ENCODE measurements at regions not wholly inside any gene's neighbourhood (a gene's known extent, or its start where the extent isn't known, plus 50 kb on each side); places are given as distances from the start of the nearest gene placed in this dataset.

- intact Hi-C loops (cut with DNase I) = no loop called here
- H3K9me3 ChIP-seq = no peaks in the 10 kb centered on the region
- no peak for DNase-seq (ENCODE audit: extremely low spot score)
- TF ChIP-seq POLR2AphosphoS5 (IDR thresholded peaks at IDR 0.05) (no peak), EP300 (IDR thresholded peaks at IDR 0.05) (no peak), POLR2A (IDR thresholded peaks at IDR 0.05; ENCODE audit: low read depth) (no peak)
- TF ChIP-seq, protein P1, sequence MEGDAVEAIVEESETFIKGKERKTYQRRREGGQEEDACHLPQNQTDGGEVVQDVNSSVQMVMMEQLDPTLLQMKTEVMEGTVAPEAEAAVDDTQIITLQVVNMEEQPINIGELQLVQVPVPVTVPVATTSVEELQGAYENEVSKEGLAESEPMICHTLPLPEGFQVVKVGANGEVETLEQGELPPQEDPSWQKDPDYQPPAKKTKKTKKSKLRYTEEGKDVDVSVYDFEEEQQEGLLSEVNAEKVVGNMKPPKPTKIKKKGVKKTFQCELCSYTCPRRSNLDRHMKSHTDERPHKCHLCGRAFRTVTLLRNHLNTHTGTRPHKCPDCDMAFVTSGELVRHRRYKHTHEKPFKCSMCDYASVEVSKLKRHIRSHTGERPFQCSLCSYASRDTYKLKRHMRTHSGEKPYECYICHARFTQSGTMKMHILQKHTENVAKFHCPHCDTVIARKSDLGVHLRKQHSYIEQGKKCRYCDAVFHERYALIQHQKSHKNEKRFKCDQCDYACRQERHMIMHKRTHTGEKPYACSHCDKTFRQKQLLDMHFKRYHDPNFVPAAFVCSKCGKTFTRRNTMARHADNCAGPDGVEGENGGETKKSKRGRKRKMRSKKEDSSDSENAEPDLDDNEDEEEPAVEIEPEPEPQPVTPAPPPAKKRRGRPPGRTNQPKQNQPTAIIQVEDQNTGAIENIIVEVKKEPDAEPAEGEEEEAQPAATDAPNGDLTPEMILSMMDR (IDR thresholded peaks at IDR 0.05) = no peak
- H3K4me3 ChIP-seq = no peak overlapping the region
- H3K27ac ChIP-seq (replicated peaks in 1 of 4) = no peak overlapping the region
- no peaks in the 10 kb centered on the region for H3K27me3 ChIP-seq
- 60% methylated on average over 3 of the region's 3 CpGs for WGBS
- no peaks in the 10 kb centered on the region for H3K36me3 ChIP-seq
- H3K4me1 ChIP-seq = no peaks in the 10 kb centered on the region
Observed at GRCh38 chr13:70784207-70784989, 676.1 kb upstream of the KLHL1 start.

DNA sequence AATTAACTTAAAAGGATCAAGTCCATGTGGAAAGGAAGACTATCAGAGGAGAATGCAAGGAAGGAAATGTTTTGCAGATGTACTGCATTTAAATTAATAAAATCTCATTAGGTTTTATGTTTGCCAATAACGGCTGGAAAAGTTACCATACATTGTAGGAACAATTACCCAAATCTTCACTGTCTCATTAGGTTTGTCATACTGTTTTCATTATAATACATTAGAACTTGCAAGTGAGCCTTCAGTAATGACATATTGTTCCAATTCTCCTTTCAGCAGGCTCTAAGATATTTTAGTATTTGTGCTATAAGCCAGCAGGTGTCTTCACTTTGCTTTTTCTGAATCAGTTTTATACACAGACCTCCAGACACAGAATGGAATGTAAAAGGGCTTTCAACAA lies 661.6 kb upstream of the KLHL1 start:
- no peak for DNase-seq (ENCODE audit: extremely low spot score)
- no peaks in the 10 kb centered on the region for H3K4me1 ChIP-seq
- intact Hi-C loops (cut with DNase I) = no loop called here
- no peak for TF ChIP-seq EP300 (IDR thresholded peaks at IDR 0.05)
- no peak for TF ChIP-seq POLR2A (IDR thresholded peaks at IDR 0.05; ENCODE audit: low read depth)
- H3K4me3 ChIP-seq = no peak overlapping the region
- no peaks in the 10 kb centered on the region for H3K9me3 ChIP-seq
- no peaks in the 10 kb centered on the region for H3K27me3 ChIP-seq
- WGBS = 64% methylated on average over 1 of the region's 1 CpG
- no peak overlapping the region for H3K27ac ChIP-seq (replicated peaks in 1 of 4)
- H3K36me3 ChIP-seq = no peaks in the 10 kb centered on the region

GRCh38 chr13:70758932-70759331 lies 650.7 kb upstream of the KLHL1 start:
- TF ChIP-seq, protein P1 (IDR thresholded peaks at IDR 0.05) = no peak
- TF ChIP-seq EP300 (IDR thresholded peaks at IDR 0.05) = no peak
- TF ChIP-seq POLR2A (IDR thresholded peaks at IDR 0.05; ENCODE audit: low read depth) = no peak
- no peak for TF ChIP-seq POLR2AphosphoS5 (IDR thresholded peaks at IDR 0.05)
- Histone ChIP-seq H3K27ac (replicated peaks in 1 of 4) (no peak overlapping the region), H3K9me3 (no peaks in the 10 kb centered on the region), H3K4me1 (no peaks in the 10 kb centered on the region), H3K36me3 (no peaks in the 10 kb centered on the region), H3K4me3 (no peak overlapping the region), H3K27me3 (no peaks in the 10 kb centered on the region)
- no peak for DNase-seq (ENCODE audit: extremely low spot score)
- WGBS = 92% methylated on average over 4 of the region's 4 CpGs
- intact Hi-C loops (cut with DNase I) = no loop called here

DNA sequence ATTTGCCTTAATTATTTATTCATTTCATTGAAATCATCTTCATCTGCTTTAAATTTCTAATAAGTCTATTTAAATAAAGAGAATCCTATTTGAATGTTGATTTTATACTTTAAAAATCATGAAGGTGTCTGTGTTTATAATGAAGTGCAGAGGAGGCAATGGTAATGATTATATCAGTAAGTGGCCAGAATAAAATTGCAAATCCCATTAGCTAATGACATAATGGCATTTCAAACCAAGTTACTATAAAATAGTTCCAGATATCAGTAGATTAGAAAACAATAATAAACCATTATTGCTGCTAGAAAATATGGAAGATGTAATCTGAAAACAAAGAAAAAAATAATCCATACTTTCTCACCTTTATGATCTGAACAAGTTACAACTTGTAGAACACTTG lies 647.8 kb upstream of the KLHL1 start:
- intact Hi-C loops (cut with DNase I) = no loop called here
- no peak for DNase-seq (ENCODE audit: extremely low spot score)
- Histone ChIP-seq H3K27me3 (no peaks in the 10 kb centered on the region), H3K9me3 (no peaks in the 10 kb centered on the region), H3K4me1 (no peaks in the 10 kb centered on the region), H3K4me3 (no peak overlapping the region), H3K27ac (replicated peaks in 1 of 4) (no peak overlapping the region), H3K36me3 (no peaks in the 10 kb centered on the region)
- no peak for TF ChIP-seq POLR2AphosphoS5 (IDR thresholded peaks at IDR 0.05)
- TF ChIP-seq EP300 (IDR thresholded peaks at IDR 0.05) = no peak
- TF ChIP-seq, protein P1 (IDR thresholded peaks at IDR 0.05) = no peak
- no peak for TF ChIP-seq POLR2A (IDR thresholded peaks at IDR 0.05; ENCODE audit: low read depth)

DNA sequence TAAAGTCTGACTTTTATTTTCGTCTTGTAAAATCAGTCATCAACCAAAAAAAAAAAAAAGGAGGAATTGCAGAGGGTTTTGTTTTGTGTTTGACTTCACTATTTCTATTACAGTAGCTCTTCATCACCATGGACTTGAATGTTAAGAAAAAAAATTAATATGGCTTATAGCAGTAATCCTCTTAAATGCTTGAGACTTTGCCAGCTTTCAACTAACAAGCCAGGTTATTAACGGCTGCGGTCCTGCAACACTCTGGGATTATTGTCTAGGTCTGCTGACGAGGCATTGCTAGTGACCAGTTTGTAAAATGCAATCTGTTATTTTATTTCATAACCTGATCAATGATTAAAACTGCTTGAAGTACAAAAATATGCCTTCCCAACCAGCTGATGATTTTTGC lies 647.2 kb upstream of the KLHL1 start:
- no peaks in the 10 kb centered on the region for H3K9me3 ChIP-seq
- intact Hi-C loops (cut with DNase I) = no loop called here
- H3K4me1 ChIP-seq = no peaks in the 10 kb centered on the region
- no peaks in the 10 kb centered on the region for H3K36me3 ChIP-seq
- TF ChIP-seq POLR2A (IDR thresholded peaks at IDR 0.05; ENCODE audit: low read depth) = no peak
- no peak for TF ChIP-seq EP300 (IDR thresholded peaks at IDR 0.05)
- TF ChIP-seq, protein P1 (IDR thresholded peaks at IDR 0.05) = no peak
- TF ChIP-seq POLR2AphosphoS5 (IDR thresholded peaks at IDR 0.05) = no peak
- H3K4me3 ChIP-seq = no peak overlapping the region
- DNase-seq (ENCODE audit: extremely low spot score) = no peak
- H3K27ac ChIP-seq (replicated peaks in 1 of 4) = no peak overlapping the region
- WGBS = 63% methylated on average over 4 of the region's 4 CpGs
- H3K27me3 ChIP-seq = no peaks in the 10 kb centered on the region

Measured in esophagus muscularis mucosa (tissue), 4 donors.